HUES64 (cell line): ENCODE measurements at regions not wholly inside any gene's neighbourhood (a gene's known extent, or its start where the extent isn't known, plus 50 kb on each side); places are given as distances from the start of the nearest gene placed in this dataset.
"Not testable (repeated sequence)": the region's sequence is repeated elsewhere in the genome, so short reads cannot be mapped to it uniquely, and the experiment has no call there.

Experiments
- H3K27ac ChIP-seq: 2 replicates; pipeline ENCODE4 v1.7.0; 2013; ENCODE audit warnings: low read depth, low read length, inconsistent platforms
- H3K27me3 ChIP-seq: 2 replicates; pipeline ENCODE4 v1.6.1; 2013; ENCODE audit warnings: mild to moderate bottlenecking, low read length; ENCODE audit not compliant: insufficient read depth
- H3K36me3 ChIP-seq: 2 replicates; pipeline ENCODE4 v1.6.1; 2013; ENCODE audit warnings: mild to moderate bottlenecking, low read length; ENCODE audit not compliant: insufficient read depth
- H3K4me1 ChIP-seq: 2 replicates; pipeline ENCODE4 v1.6.1; 2013; ENCODE audit warnings: mild to moderate bottlenecking, low read length, moderate library complexity; ENCODE audit not compliant: insufficient read depth
- H3K4me3 ChIP-seq: 2 replicates; pipeline ENCODE4 v1.5.1; 2013; ENCODE audit warnings: mild to moderate bottlenecking, low read length, moderate library complexity
- H3K9ac ChIP-seq: 2 replicates; pipeline ENCODE4 v1.6.1; 2013; ENCODE audit warnings: mild to moderate bottlenecking, low read depth, low read length
- H3K9me3 ChIP-seq: 2 replicates; pipeline ENCODE4 v1.6.1; 2013; ENCODE audit warnings: low read depth, low read length; ENCODE audit not compliant: insufficient read depth
- WGBS: fragments of 150-250, 120-280 bp; methylation state at CpG from one replicate; pipeline ENCODE4 v1.1.7; 2013; ENCODE audit warnings: missing lambda C conversion rate; 5-methylcytosine and 5-hydroxymethylcytosine counted together

GRCh38 chr4:127463883-127464282 lies 168.9 kb upstream of the INTU start:
- no peak overlapping the region for H3K27ac ChIP-seq
- H3K9me3 ChIP-seq, result no peaks in the 10 kb centered on the region
- no peaks in the 10 kb centered on the region for H3K27me3 ChIP-seq
- H3K4me1 ChIP-seq, result no peaks in the 10 kb centered on the region
- H3K4me3 ChIP-seq, result no peak overlapping the region
- 49% methylated on average over 6 of the region's 6 CpGs for WGBS
- H3K36me3 ChIP-seq, result no peaks in the 10 kb centered on the region
- H3K9ac ChIP-seq, result no peak overlapping the region

GRCh38 chr4:127469542-127469941 lies 163.2 kb upstream of the INTU start:
- Histone ChIP-seq H3K9ac (no peak overlapping the region), H3K9me3 (peaks cover 12% of the 10 kb centered on the region), H3K4me3 (no peak overlapping the region), H3K27ac (no peak overlapping the region), H3K27me3 (no peaks in the 10 kb centered on the region), H3K36me3 (no peaks in the 10 kb centered on the region), H3K4me1 (no peaks in the 10 kb centered on the region)
- 95% methylated on average over 1 of the region's 1 CpG for WGBS

- 96% methylated on average over 31 of the region's 31 CpGs for WGBS
- H3K4me1 ChIP-seq, result no peaks in the 10 kb centered on the region
- H3K9me3 ChIP-seq, result peaks cover 12% of the 10 kb centered on the region
- no peaks in the 10 kb centered on the region for H3K27me3 ChIP-seq
- no peak overlapping the region for H3K4me3 ChIP-seq
- H3K27ac ChIP-seq, result no peak overlapping the region
- no peaks in the 10 kb centered on the region for H3K36me3 ChIP-seq
- H3K9ac ChIP-seq, result no peak overlapping the region
Measured at GRCh38 chr4:127469959-127470809, 162.6 kb upstream of the INTU start.

- not testable (repeated sequence) for H3K4me3 ChIP-seq, H3K36me3 ChIP-seq, H3K9ac ChIP-seq, H3K9me3 ChIP-seq, H3K27me3 ChIP-seq, H3K4me1 ChIP-seq, H3K27ac ChIP-seq
- WGBS, result 98% methylated on average over 3 of the region's 3 CpGs
Measured at GRCh38 chr4:127478271-127478670, 154.5 kb upstream of the INTU start.

- Histone ChIP-seq H3K4me3 (no peak overlapping the region), H3K9ac (no peak overlapping the region), H3K27ac (no peak overlapping the region), H3K36me3 (no peaks in the 10 kb centered on the region), H3K4me1 (no peaks in the 10 kb centered on the region), H3K9me3 (no peaks in the 10 kb centered on the region), H3K27me3 (no peaks in the 10 kb centered on the region)
Measured at GRCh38 chr4:127479031-127479622, 153.6 kb upstream of the INTU start.

- H3K27ac ChIP-seq, result no peak overlapping the region
- H3K9ac ChIP-seq, result no peak overlapping the region
- no peaks in the 10 kb centered on the region for H3K36me3 ChIP-seq
- no peak overlapping the region for H3K4me3 ChIP-seq
- no peaks in the 10 kb centered on the region for H3K9me3 ChIP-seq
- H3K4me1 ChIP-seq, result peaks cover 7% of the 10 kb centered on the region
- WGBS, result 90% methylated on average over 1 of the region's 1 CpG
- H3K27me3 ChIP-seq, result no peaks in the 10 kb centered on the region
Measured at GRCh38 chr4:127482049-127482448, 150.7 kb upstream of the INTU start.

GRCh38 chr4:127484117-127484516 lies 148.6 kb upstream of the INTU start:
- 90% methylated on average over 1 of the region's 1 CpG for WGBS
- Histone ChIP-seq H3K9ac (no peak overlapping the region), H3K4me3 (no peak overlapping the region)

GRCh38 chr4:127486248-127486647 lies 146.5 kb upstream of the INTU start:
- H3K36me3 ChIP-seq, result no peaks in the 10 kb centered on the region
- no peak overlapping the region for H3K9ac ChIP-seq
- H3K27me3 ChIP-seq, result no peaks in the 10 kb centered on the region
- peaks cover 12% of the 10 kb centered on the region for H3K4me1 ChIP-seq
- H3K9me3 ChIP-seq, result no peaks in the 10 kb centered on the region
- H3K27ac ChIP-seq, result no peak overlapping the region
- no peak overlapping the region for H3K4me3 ChIP-seq
- 41% methylated on average over 1 of the region's 1 CpG for WGBS

More at GRCh38 chr4:127484117-127484516, 148.6 kb upstream of the INTU start:
- peaks cover 7% of the 10 kb centered on the region for H3K4me1 ChIP-seq
- H3K27ac ChIP-seq, result no peak overlapping the region
- no peaks in the 10 kb centered on the region for H3K9me3 ChIP-seq
- no peaks in the 10 kb centered on the region for H3K36me3 ChIP-seq
- H3K27me3 ChIP-seq, result no peaks in the 10 kb centered on the region

- no peaks in the 10 kb centered on the region for H3K36me3 ChIP-seq
- no peaks in the 10 kb centered on the region for H3K9me3 ChIP-seq
- H3K4me3 ChIP-seq, result no peak overlapping the region
Measured at GRCh38 chr4:127491571-127491970, 141.2 kb upstream of the INTU start.

GRCh38 chr4:127496875-127497274 lies 135.9 kb upstream of the INTU start:
- 96% methylated on average over 9 of the region's 9 CpGs for WGBS
- H3K27me3 ChIP-seq, H3K9me3 ChIP-seq, H3K9ac ChIP-seq, H3K4me1 ChIP-seq, H3K36me3 ChIP-seq, H3K4me3 ChIP-seq, H3K27ac ChIP-seq: not testable (repeated sequence)

More at GRCh38 chr4:127491571-127491970, 141.2 kb upstream of the INTU start:
- peaks cover 5% of the 10 kb centered on the region; the same call in 1 of the 2 replicates for H3K4me1 ChIP-seq
- no peaks in the 10 kb centered on the region for H3K27me3 ChIP-seq
- H3K9ac ChIP-seq, result no peak overlapping the region
- no peak overlapping the region for H3K27ac ChIP-seq

GRCh38 chr4:127498366-127498765 lies 134.4 kb upstream of the INTU start:
- H3K4me3 ChIP-seq, result no peak overlapping the region
- H3K9ac ChIP-seq, result no peak overlapping the region
- H3K36me3 ChIP-seq, result no peaks in the 10 kb centered on the region
- peaks cover 16% of the 10 kb centered on the region for H3K4me1 ChIP-seq
- H3K27ac ChIP-seq, result no peak overlapping the region
- no peaks in the 10 kb centered on the region for H3K9me3 ChIP-seq
- H3K27me3 ChIP-seq, result no peaks in the 10 kb centered on the region
